Upper lobe of right lung (tissue), 1 donor: ENCODE measurements at regions not wholly inside any gene's neighbourhood (a gene's known extent, or its start where the extent isn't known, plus 50 kb on each side); places are given as distances from the start of the nearest gene placed in this dataset.

ENCODE experiments used
- ATAC-seq: fragments of 200-7000 bp; cut with Tn5 transposase; one replicate; pipeline ENCODE4 v1.9.1; 2020; ENCODE audit warnings: mild to moderate bottlenecking, moderate library complexity
- DNase-seq: peaks from one replicate; pipeline ENCODE4 v3.0.0-alpha.2; 2020
- H3K27ac ChIP-seq: fragments of 200-600 bp; one replicate; pipeline ENCODE4 v1.8.0; 2022
- H3K27me3 ChIP-seq: fragments of 200-600 bp; one replicate; pipeline ENCODE4 v1.8.0; 2022; ENCODE audit warnings: mild to moderate bottlenecking
- H3K36me3 ChIP-seq: fragments of 200-600 bp; one replicate; pipeline ENCODE4 v1.8.0; 2022
- H3K4me1 ChIP-seq: fragments of 200-600 bp; one replicate; pipeline ENCODE4 v1.8.0; 2022
- H3K4me3 ChIP-seq: fragments of 200-600 bp; one replicate; pipeline ENCODE4 v1.8.0; 2022; ENCODE audit warnings: mild to moderate bottlenecking
- H3K9me3 ChIP-seq: fragments of 200-600 bp; one replicate; pipeline ENCODE4 v1.8.0; 2022
- CTCF ChIP-seq: fragments of 200-600 bp; IDR thresholded peaks from one replicate; pipeline ENCODE4 v1.8.0; 2022; ENCODE audit warnings: antibody characterized with exemption
- intact Hi-C: fragments of 100-400 bp; cut with DNase I; formaldehyde crosslinking; loops from one replicate; pipeline ENCODE4 v1.11.0; 2022
- donor health status: DM: no; HTN: yes; CAD: no; lungs with severe emphysema.

DNA sequence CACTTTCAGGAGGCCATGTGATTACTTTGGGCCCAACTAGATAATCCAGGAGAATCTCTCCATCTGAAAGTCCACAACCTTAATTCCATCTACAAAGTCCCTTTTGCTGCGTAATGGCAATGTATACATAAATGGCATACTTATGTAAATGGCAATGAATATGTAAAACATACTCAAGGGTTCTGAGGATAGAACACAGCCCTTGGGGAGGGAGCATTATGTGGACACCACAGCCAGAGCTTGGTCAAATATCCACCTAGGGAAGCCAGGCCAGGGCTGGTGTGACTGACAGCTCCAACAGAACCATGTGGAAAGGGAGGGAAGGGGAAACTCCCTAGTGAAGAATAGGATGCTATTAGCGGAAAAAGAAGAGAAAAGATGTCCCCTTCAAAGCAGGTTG, 496.2 kb downstream of the COG6 start:
- intact Hi-C loops = no loop called here
- ATAC-seq = no peak
- Histone ChIP-seq H3K9me3 (no peaks in the 10 kb centered on the region), H3K27ac (no peak overlapping the region), H3K4me3 (no peak overlapping the region), H3K4me1 (peaks cover 18% of the 10 kb centered on the region), H3K27me3 (no peaks in the 10 kb centered on the region), H3K36me3 (no peaks in the 10 kb centered on the region)
- no peak for DNase-seq
- no peak for TF ChIP-seq CTCF

- Histone ChIP-seq H3K27me3 (no peaks in the 10 kb centered on the region), H3K4me1 (peaks cover 18% of the 10 kb centered on the region), H3K4me3 (no peak overlapping the region), H3K36me3 (no peaks in the 10 kb centered on the region), H3K27ac (no peak overlapping the region), H3K9me3 (no peaks in the 10 kb centered on the region)
- intact Hi-C loops = no loop called here
- DNase-seq (no peak), ATAC-seq (peak; percentile 50)
- no peak for TF ChIP-seq CTCF
These were observed 496.7 kb downstream of the COG6 start for GRCh38 chr13:40152145-40152544.

- Histone ChIP-seq H3K4me1 (peaks cover 18% of the 10 kb centered on the region), H3K36me3 (no peaks in the 10 kb centered on the region), H3K27me3 (no peaks in the 10 kb centered on the region), H3K9me3 (no peaks in the 10 kb centered on the region), H3K4me3 (no peak overlapping the region), H3K27ac (no peak overlapping the region)
- no peak for DNase-seq
- intact Hi-C loops = no loop called here
- no peak for TF ChIP-seq CTCF
- ATAC-seq = no peak
These were observed 497.5 kb downstream of the COG6 start for GRCh38 chr13:40152922-40153321.

GRCh38 chr13:40153516-40153915, 498.1 kb downstream of the COG6 start:
- H3K27ac ChIP-seq = no peak overlapping the region
- no peak overlapping the region for H3K4me3 ChIP-seq
- no peaks in the 10 kb centered on the region for H3K27me3 ChIP-seq
- peaks cover 18% of the 10 kb centered on the region for H3K4me1 ChIP-seq
- TF ChIP-seq CTCF = no peak
- intact Hi-C loops = no loop called here
- ATAC-seq = no peak
- no peaks in the 10 kb centered on the region for H3K36me3 ChIP-seq
- no peaks in the 10 kb centered on the region for H3K9me3 ChIP-seq
- DNase-seq = no peak

DNA sequence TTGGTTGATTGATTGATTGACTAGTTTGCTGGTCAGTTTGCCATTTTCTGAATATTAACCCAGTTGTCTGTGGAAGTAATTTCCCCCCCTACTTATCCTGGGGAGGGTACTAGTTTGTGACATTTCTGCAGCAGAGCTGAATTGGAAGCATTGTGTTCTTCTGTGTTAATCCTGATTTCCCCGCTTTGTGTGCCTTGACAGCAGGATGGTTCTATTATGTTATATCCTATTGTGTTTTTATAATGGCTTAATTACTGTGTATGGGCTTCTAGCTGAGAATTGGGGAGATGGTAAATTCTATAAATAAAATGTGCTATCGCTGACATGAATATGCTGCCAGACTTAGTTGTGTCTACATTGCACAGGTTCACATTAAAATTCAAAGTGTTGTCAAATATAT, 499.7 kb downstream of the COG6 start:
- Histone ChIP-seq H3K36me3 (no peaks in the 10 kb centered on the region), H3K27ac (no peak overlapping the region), H3K4me1 (peaks cover 7% of the 10 kb centered on the region), H3K9me3 (no peaks in the 10 kb centered on the region), H3K4me3 (no peak overlapping the region), H3K27me3 (no peaks in the 10 kb centered on the region)
- no peak for DNase-seq
- intact Hi-C loops = no loop called here
- no peak for ATAC-seq
- TF ChIP-seq CTCF = no peak

GRCh38 chr13:40158218-40158617, 502.8 kb downstream of the COG6 start:
- peak; percentile 20 for ATAC-seq
- Histone ChIP-seq H3K4me3 (no peak overlapping the region), H3K27ac (no peak overlapping the region), H3K9me3 (no peaks in the 10 kb centered on the region), H3K36me3 (no peaks in the 10 kb centered on the region), H3K27me3 (no peaks in the 10 kb centered on the region), H3K4me1 (no peaks in the 10 kb centered on the region)
- no peak for DNase-seq
- intact Hi-C loops = no loop called here
- no peak for TF ChIP-seq CTCF
